D721Med (cell line): ENCODE measurements at regions not wholly inside any gene's neighbourhood (a gene's known extent, or its start where the extent isn't known, plus 50 kb on each side); places are given as distances from the start of the nearest gene placed in this dataset.

Experiments
- DNase-seq: peaks from one replicate; pipeline ENCODE4 v3.0.0; 2011; ENCODE audit warnings: low spot score; ENCODE audit not compliant: insufficient read length
- FAIRE-seq: peaks from 2 replicates; lab custom pipeline; 2011; peaks lifted over from hg19 to GRCh38; lab: Jason Lieb, UNC
- CTCF ChIP-seq: IDR thresholded peaks from 2 replicates; pipeline ENCODE4 v1.5.1; 2012; ENCODE audit warnings: mild to moderate bottlenecking, control low read depth; ENCODE audit not compliant: insufficient read depth; ENCODE audit errors: missing control alignments

- DNase-seq (no peak), FAIRE-seq (no peak)
- TF ChIP-seq CTCF, result no peak
These were observed 69.2 kb downstream of the MYCN start for GRCh38 chr2:16009560-16009959.

GRCh38 chr2:16008856-16009255 lies 68.5 kb downstream of the MYCN start:
- DNase-seq (no peak), FAIRE-seq (no peak)
- no peak for TF ChIP-seq CTCF

- TF ChIP-seq CTCF, result no peak
- FAIRE-seq (no peak), DNase-seq (no peak)
These were observed 68.0 kb downstream of the MYCN start for GRCh38 chr2:16008331-16008850.

GRCh38 chr2:16007167-16007934 lies 67.0 kb downstream of the MYCN start:
- no peak for TF ChIP-seq CTCF
- no peak for DNase-seq
- FAIRE-seq, result no peak

GRCh38 chr2:16006537-16007166 lies 66.3 kb downstream of the MYCN start:
- no peak for FAIRE-seq
- no peak for TF ChIP-seq CTCF
- no peak for DNase-seq

- DNase-seq (no peak), FAIRE-seq (no peak)
- TF ChIP-seq CTCF, result no peak
These were observed 65.6 kb downstream of the MYCN start for GRCh38 chr2:16005816-16006536.
